A549 (cell line): ENCODE measurements at regions not wholly inside any gene's neighbourhood (a gene's known extent, or its start where the extent isn't known, plus 50 kb on each side); places are given as distances from the start of the nearest gene placed in this dataset.
"Not testable (repeated sequence)": the region's sequence is repeated elsewhere in the genome, so short reads cannot be mapped to it uniquely, and the experiment has no call there.

Experiments used
- ATAC-seq, 2 experiments: fragments of 200-7000 bp in 1 of 2; fragments of >200 bp in 1 of 2; cut with Nextera tagmentation in 1 of 2; cut with Tn5 transposase in 1 of 2; 3 replicates each; pipeline versions ENCODE4 v1.8.0 to v1.9.1; 2018 to 2020; ENCODE audit warnings: mild to moderate bottlenecking in 1 of 2, moderate library complexity in 1 of 2
- CTCF ChIA-PET: fragments of 300-600 bp; sonication (Branson Sonifier 250); formaldehyde crosslinking; extraction: SDS; loops from one replicate; lab custom pipeline; 2021; ENCODE audit warnings: antibody characterized with exemption, inconsistent platforms; lab: Yijun Ruan, JAX
- POLR2A ChIA-PET: fragments of 350-600 bp; formaldehyde crosslinking; extraction: SDS; loops from one replicate; lab custom pipeline; 2021; ENCODE audit warnings: antibody characterized with exemption, inconsistent platforms; lab: Yijun Ruan, JAX
- DNase-seq, 2 experiments: peaks; one replicate each; pipeline versions ENCODE4 v3.0.0 to v3.0.0-alpha.2; 2011 to 2016; ENCODE audit warnings: low read depth in 1 of 2, low spot score in 1 of 2
- FAIRE-seq: peaks from 2 replicates; lab custom pipeline; 2011; peaks lifted over from hg19 to GRCh38; lab: Jason Lieb, UNC
- H3K27ac ChIP-seq, 2 experiments: fragments of >200 bp; sonication (Bioruptor Twin); formaldehyde crosslinking; 3 replicates each; pipeline ENCODE4 v1.5.1; 2016 to 2017
- H3K4me1 ChIP-seq: fragments of >200 bp; sonication (Bioruptor Twin); formaldehyde crosslinking; 3 replicates; pipeline ENCODE4 v1.6.1; 2016
- H3K4me2 ChIP-seq: fragments of >200 bp; sonication (Bioruptor Twin); formaldehyde crosslinking; 3 replicates; pipeline ENCODE4 v1.6.1; 2016
- H3K4me3 ChIP-seq: fragments of >200 bp; sonication (Bioruptor Twin); formaldehyde crosslinking; 3 replicates; pipeline ENCODE4 v1.5.1; 2016
- H3K9me3 ChIP-seq: fragments of >200 bp; sonication (Bioruptor Twin); formaldehyde crosslinking; 3 replicates; pipeline ENCODE4 v1.6.1; 2016
- CHD4 ChIP-seq: fragments of 200-600 bp; sonication (generic); IDR thresholded peaks from 2 replicates; pipeline ENCODE4 v1.6.1; 2016; ENCODE audit warnings: antibody characterized with exemption, mild to moderate bottlenecking, borderline replicate concordance
- HOXA7 ChIP-seq: fragments of 250-450 bp; sonication (Bioruptor Pico); IDR thresholded peaks from 2 replicates; pipeline ENCODE4 v1.5.0; 2020; ENCODE audit warnings: mild to moderate bottlenecking, moderate library complexity
- JUN ChIP-seq, 2 experiments: fragments of >200 bp; sonication (Bioruptor Twin); formaldehyde crosslinking; IDR thresholded peaks; 2 replicates in 1 of 2; 3 replicates in 1 of 2; pipeline ENCODE4 v1.6.1; 2016 to 2017
- KDM1A ChIP-seq: fragments of 200-600 bp; sonication (generic); IDR thresholded peaks from 2 replicates; pipeline ENCODE4 v1.6.1; 2016; ENCODE audit warnings: low read depth, mild to moderate bottlenecking
- KDM5A ChIP-seq: fragments of 200-600 bp; sonication (generic); IDR thresholded peaks from 2 replicates; pipeline ENCODE4 v1.6.1; 2016; ENCODE audit warnings: antibody characterized with exemption, mild to moderate bottlenecking
- MAZ ChIP-seq: fragments of 150-350 bp; IDR thresholded peaks from 2 replicates; pipeline ENCODE4 v1.6.1; 2014; ENCODE audit warnings: antibody characterized with exemption, low read depth, low read length, borderline replicate concordance
- NR3C1 ChIP-seq: fragments of >200 bp; sonication (Bioruptor Twin); formaldehyde crosslinking; IDR thresholded peaks from 3 replicates; pipeline ENCODE4 v1.6.1; 2017
- PHF8 ChIP-seq: fragments of 200-600 bp; sonication (generic); IDR thresholded peaks from 2 replicates; pipeline ENCODE4 v1.6.1; 2016; ENCODE audit warnings: low read depth, mild to moderate bottlenecking, antibody characterized with exemption, moderate library complexity, borderline replicate concordance
- POLR2A ChIP-seq: IDR thresholded peaks from 2 replicates; pipeline ENCODE4 v1.6.1; 2012; ENCODE audit warnings: mild to moderate bottlenecking, low read length
- POLR2AphosphoS2 ChIP-seq: conservative IDR thresholded peaks from 2 replicates; pipeline ENCODE4 v1.6.1; 2012; ENCODE audit warnings: low read length, improper control_type of control experiment, inconsistent platforms
- RAD21 ChIP-seq, 2 experiments: fragments of >200 bp in 1 of 2; sonication (Bioruptor Twin) in 1 of 2; formaldehyde crosslinking in 1 of 2; IDR thresholded peaks in 1 of 2; conservative IDR thresholded peaks in 1 of 2; 2 replicates in 1 of 2; 3 replicates in 1 of 2; pipeline ENCODE4 v1.6.1; 2012 to 2018; ENCODE audit warnings: inconsistent platforms in 1 of 2
- RNF2 ChIP-seq: fragments of 200-600 bp; sonication (generic); IDR thresholded peaks from 2 replicates; pipeline ENCODE4 v1.6.1; 2016; ENCODE audit warnings: low read depth, mild to moderate bottlenecking, antibody characterized with exemption, moderate library complexity, borderline replicate concordance
- SMC3 ChIP-seq: fragments of >200 bp; sonication (Bioruptor Twin); formaldehyde crosslinking; IDR thresholded peaks from 3 replicates; pipeline ENCODE4 v1.6.1; 2018; ENCODE audit warnings: inconsistent platforms
- TP53 ChIP-seq: fragments of 250-450 bp; sonication (Bioruptor Pico); IDR thresholded peaks from 2 replicates; pipeline ENCODE4 v1.5.0; 2021; ENCODE audit warnings: mild to moderate bottlenecking, moderate library complexity
- WGBS: methylation state at CpG from one replicate; pipeline ENCODE4 v1.1.6; 2017; ENCODE audit errors: missing lambda C conversion rate; 5-methylcytosine and 5-hydroxymethylcytosine counted together
- TF ChIP-seq, protein P1 (sequence below): fragments of >200 bp; sonication (Bioruptor Twin); formaldehyde crosslinking; IDR thresholded peaks from 3 replicates; pipeline ENCODE4 v1.5.1; 2016
- TF ChIP-seq, protein P2 (sequence below): IDR thresholded peaks from 2 replicates; pipeline ENCODE4 v1.6.1; 2012
- TF ChIP-seq, protein P3 (sequence below): IDR thresholded peaks from 2 replicates; pipeline ENCODE4 v1.6.1; 2012; ENCODE audit warnings: low read depth, borderline replicate concordance

DNA sequence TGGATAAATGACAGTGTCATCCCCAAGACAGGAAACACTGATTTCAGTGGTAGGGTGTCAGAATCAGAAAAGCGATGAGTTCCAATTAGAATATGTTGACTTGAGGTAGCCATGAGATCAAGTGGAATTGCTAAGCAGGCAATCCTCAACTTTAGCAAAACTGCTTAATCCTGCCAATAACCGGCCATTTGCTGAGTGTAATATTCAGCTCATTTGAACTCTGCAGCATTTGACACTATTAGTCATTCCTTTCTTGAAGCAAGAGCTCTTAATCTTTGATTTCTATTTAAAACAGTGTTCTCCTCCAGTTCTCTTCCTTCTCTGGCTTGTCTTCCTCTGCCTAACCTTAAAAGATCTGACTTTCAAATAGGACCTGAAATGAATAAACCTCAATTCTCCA lies 68.7 kb upstream of the DCLK2 start:
- ChIA-PET CTCF (interaction anchor here (0.7 to 8.1 kb wide), 11 partner anchors 13 to 234 kb away, joined by 3 to 70 read pairs (median 4); no protein-coding TSS in a partner anchor), POLR2A (no interaction called here)
- Histone ChIP-seq H3K4me1 (peaks cover 57% of the 10 kb centered on the region), H3K4me3 (no peak overlapping the region), H3K4me2 (no peak overlapping the region), H3K9me3 (no peaks in the 10 kb centered on the region)
- WGBS = 94% methylated on average over 2 of the region's 2 CpGs
- no peak for TF ChIP-seq SMC3
- TF ChIP-seq, all 56 proteins: peak for 0
- FAIRE-seq (no peak), ATAC-seq (no peak), DNase-seq (no peak)
- H3K27ac ChIP-seq = peak overlapping the region; percentile 64 to 83; a peak in 4 of 6 replicates

DNA sequence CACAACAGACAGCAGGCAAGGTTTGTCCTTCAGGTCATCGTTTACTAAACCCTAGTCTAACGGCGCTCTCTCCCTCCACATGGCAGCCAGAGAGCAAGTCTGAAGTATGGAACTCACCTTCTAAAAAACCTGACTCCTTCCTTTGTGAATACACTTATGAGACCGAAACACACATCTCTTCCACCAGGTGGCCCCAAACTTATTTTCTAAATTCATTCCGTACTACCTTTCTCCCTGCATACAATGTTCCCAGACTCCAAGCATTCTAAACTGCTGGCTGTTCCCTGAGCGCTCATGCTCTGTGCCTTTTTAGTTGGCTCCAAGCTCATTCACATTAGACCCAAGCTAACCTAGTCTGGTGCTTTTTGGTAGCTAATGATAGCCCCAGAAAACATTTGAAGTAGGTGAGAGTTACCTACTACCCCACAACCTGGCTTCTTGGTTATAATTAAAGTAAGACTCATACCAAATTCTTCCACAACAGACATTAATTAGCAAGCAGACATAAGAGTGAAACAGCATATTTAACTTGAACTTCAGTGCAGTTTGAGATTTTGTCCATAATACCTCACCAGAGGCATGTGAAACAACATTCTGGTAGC lies 67.6 kb upstream of the DCLK2 start:
- Histone ChIP-seq H3K4me2 (peak overlapping the region; percentile 50), H3K4me3 (no peak overlapping the region), H3K27ac (peak overlapping the region; percentile 64 to 83), H3K4me1 (peaks cover 46% of the 10 kb centered on the region), H3K9me3 (no peaks in the 10 kb centered on the region)
- no peak for TF ChIP-seq CHD4
- TF ChIP-seq, protein P1, sequence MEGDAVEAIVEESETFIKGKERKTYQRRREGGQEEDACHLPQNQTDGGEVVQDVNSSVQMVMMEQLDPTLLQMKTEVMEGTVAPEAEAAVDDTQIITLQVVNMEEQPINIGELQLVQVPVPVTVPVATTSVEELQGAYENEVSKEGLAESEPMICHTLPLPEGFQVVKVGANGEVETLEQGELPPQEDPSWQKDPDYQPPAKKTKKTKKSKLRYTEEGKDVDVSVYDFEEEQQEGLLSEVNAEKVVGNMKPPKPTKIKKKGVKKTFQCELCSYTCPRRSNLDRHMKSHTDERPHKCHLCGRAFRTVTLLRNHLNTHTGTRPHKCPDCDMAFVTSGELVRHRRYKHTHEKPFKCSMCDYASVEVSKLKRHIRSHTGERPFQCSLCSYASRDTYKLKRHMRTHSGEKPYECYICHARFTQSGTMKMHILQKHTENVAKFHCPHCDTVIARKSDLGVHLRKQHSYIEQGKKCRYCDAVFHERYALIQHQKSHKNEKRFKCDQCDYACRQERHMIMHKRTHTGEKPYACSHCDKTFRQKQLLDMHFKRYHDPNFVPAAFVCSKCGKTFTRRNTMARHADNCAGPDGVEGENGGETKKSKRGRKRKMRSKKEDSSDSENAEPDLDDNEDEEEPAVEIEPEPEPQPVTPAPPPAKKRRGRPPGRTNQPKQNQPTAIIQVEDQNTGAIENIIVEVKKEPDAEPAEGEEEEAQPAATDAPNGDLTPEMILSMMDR = peak; percentile 59
- peak; percentile 84 for TF ChIP-seq SMC3
- TF ChIP-seq RAD21 (conservative IDR thresholded peaks at IDR 0.05 in 1 of 2, IDR thresholded peaks at IDR 0.05 in 1 of 2) = peak; percentile 70 to 74
- peak; percentile 31 to 78 for DNase-seq
- FAIRE-seq = no peak
- 12% methylated on average over 5 of the region's 6 CpGs for WGBS
- peak; percentile 90 to 92 for ATAC-seq
- POLR2A ChIA-PET = no interaction called here
- CTCF ChIA-PET = interaction anchor here (0.6 to 8.1 kb wide), 25 partner anchors 10 to 728 kb away, joined by 3 to 70 read pairs (median 4); partner anchors contain the start of gene DCLK2

DNA sequence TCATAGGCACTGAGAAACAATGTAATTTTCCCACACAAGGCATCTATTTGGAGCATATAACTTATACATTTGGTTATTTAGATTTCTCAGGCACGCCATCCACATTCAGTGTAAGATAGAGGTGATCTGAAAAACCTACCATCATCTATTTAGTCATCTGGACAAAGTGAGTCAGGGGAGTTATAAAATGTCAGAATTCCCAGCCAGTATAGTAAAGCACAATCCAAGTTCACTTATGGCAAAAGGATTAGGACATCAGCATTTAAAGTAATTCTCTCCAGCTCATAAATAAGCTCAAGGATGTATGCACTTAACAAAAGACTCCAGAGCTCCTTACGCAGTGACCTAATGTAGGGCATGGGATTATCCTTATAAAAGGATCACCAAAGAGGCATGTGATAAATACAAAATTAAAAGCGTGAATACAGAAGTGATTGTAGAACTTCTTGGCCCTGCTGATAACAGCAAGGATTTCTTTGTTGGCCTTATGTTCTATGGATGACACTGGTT lies 65.3 kb upstream of the DCLK2 start:
- ChIA-PET CTCF (interaction anchor here (0.8 to 8.1 kb wide), 3 partner anchors 68 to 206 kb away, joined by 3 to 70 read pairs (median 29); no protein-coding TSS in a partner anchor), POLR2A (no interaction called here)
- FAIRE-seq = no peak
- peaks cover 23% of the 10 kb centered on the region for H3K4me1 ChIP-seq
- no peaks in the 10 kb centered on the region for H3K9me3 ChIP-seq
- H3K27ac ChIP-seq = no peak overlapping the region
- DNase-seq = no peak
- WGBS = 92% methylated on average over 3 of the region's 3 CpGs
- ATAC-seq = no peak
- TF ChIP-seq, protein P2, sequence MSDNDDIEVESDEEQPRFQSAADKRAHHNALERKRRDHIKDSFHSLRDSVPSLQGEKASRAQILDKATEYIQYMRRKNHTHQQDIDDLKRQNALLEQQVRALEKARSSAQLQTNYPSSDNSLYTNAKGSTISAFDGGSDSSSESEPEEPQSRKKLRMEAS = no peak
- no peak for TF ChIP-seq KDM5A
- TF ChIP-seq KDM1A = no peak
- no peak for TF ChIP-seq PHF8
- TF ChIP-seq POLR2A = no peak
- TF ChIP-seq MAZ = no peak
- no peak for TF ChIP-seq TP53 (CRISPR knock-in tag)
- TF ChIP-seq POLR2AphosphoS2 = no peak
- no peak for TF ChIP-seq RNF2
- TF ChIP-seq JUN (IDR thresholded peaks at IDR 0.05) = no peak
- TF ChIP-seq, protein P3, sequence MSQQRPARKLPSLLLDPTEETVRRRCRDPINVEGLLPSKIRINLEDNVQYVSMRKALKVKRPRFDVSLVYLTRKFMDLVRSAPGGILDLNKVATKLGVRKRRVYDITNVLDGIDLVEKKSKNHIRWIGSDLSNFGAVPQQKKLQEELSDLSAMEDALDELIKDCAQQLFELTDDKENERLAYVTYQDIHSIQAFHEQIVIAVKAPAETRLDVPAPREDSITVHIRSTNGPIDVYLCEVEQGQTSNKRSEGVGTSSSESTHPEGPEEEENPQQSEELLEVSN = no peak
- TF ChIP-seq HOXA7 (CRISPR knock-in tag) = no peak
- TF ChIP-seq NR3C1 = no peak
- H3K4me2 ChIP-seq = no peak overlapping the region
- no peak overlapping the region for H3K4me3 ChIP-seq

DNA sequence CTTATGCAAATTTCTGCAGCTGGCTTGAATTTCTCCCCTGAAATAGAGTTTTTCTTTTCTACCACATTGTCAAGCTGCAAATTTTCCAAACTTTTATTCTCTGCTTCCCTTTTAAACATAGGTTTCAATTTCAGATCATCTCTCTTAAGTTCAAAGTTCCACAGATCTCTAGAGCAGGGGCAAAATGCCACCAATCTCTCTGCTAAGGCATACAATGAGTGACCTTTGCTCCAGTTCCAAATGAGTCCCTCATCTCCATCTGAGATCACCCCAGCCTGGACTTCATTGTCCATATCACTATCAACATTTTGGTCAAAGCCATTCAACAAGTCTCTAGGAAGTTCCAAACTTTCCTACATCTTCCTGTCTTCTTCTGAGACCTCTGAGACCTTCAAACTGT lies 62.3 kb upstream of the DCLK2 start:
- POLR2A ChIA-PET, FAIRE-seq: not testable (repeated sequence)

DNA sequence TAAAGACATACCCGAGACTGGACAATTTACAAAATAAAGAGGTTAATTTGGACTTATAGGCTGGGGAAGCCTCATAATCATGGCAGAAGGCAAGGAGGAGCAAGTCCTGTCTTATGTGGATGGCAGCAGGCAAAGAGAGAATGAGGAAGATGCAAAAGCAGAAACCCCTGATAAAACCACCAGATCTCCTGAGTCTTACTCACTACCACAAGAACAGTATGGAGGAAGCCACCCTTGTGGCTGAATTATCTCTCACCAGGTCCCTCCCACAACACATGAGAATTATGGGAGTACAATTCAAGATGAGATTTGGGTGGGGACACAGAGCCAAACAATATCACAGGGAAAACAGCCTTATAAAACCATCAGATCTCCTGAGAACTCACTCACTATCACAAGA lies 61.6 kb upstream of the DCLK2 start:
- FAIRE-seq, CTCF ChIA-PET, H3K4me2 ChIP-seq, H3K27ac ChIP-seq, H3K9me3 ChIP-seq, DNase-seq, H3K4me1 ChIP-seq, POLR2A ChIA-PET, ATAC-seq, H3K4me3 ChIP-seq: not testable (repeated sequence)
- WGBS = 100% methylated on average over 1 of the region's 1 CpG

More for the DNA sequence above, 62.3 kb upstream of the DCLK2 start:
- H3K9me3 ChIP-seq, H3K4me2 ChIP-seq, ATAC-seq, H3K4me1 ChIP-seq, DNase-seq, CTCF ChIA-PET, H3K27ac ChIP-seq, H3K4me3 ChIP-seq: not testable (repeated sequence)
